Type B pancreatic cell (in vitro differentiated cells): ENCODE measurements at regions not wholly inside any gene's neighbourhood (a gene's known extent, or its start where the extent isn't known, plus 50 kb on each side); places are given as distances from the start of the nearest gene placed in this dataset.

Source experiments
- DNase-seq: peaks from one replicate; pipeline ENCODE4 v3.0.0; 2021; ENCODE audit warnings: mixed read lengths; ENCODE audit not compliant: unreplicated experiment; ENCODE audit errors: extremely low spot score
- H3K27ac Mint-ChIP-seq: 2 replicates; pipeline ENCODE4 v1.8.0; 2021; ENCODE audit warnings: mild to moderate bottlenecking, mixed read lengths
- H3K27me3 Mint-ChIP-seq: 2 replicates; pipeline ENCODE4 v1.8.0; 2021; ENCODE audit warnings: mixed read lengths
- H3K36me3 Mint-ChIP-seq: 2 replicates; pipeline ENCODE4 v1.8.0; 2021; ENCODE audit warnings: mixed read lengths
- H3K4me1 Mint-ChIP-seq: one replicate; pipeline ENCODE4 v1.8.0; 2021; ENCODE audit warnings: mixed read lengths; ENCODE audit not compliant: unreplicated experiment
- H3K4me3 Mint-ChIP-seq: 2 replicates; pipeline ENCODE4 v1.8.0; 2021; ENCODE audit warnings: mild to moderate bottlenecking, mixed read lengths
- H3K9me3 Mint-ChIP-seq: 2 replicates; pipeline ENCODE4 v1.8.0; 2021; ENCODE audit warnings: mixed read lengths
- TF ChIP-seq, protein P1 (sequence below): fragments of 200-600 bp; sonication (generic); conservative IDR thresholded peaks from 2 replicates; pipeline ENCODE4 v1.5.0; 2021; ENCODE audit warnings: antibody characterized with exemption, mild to moderate bottlenecking

DNA sequence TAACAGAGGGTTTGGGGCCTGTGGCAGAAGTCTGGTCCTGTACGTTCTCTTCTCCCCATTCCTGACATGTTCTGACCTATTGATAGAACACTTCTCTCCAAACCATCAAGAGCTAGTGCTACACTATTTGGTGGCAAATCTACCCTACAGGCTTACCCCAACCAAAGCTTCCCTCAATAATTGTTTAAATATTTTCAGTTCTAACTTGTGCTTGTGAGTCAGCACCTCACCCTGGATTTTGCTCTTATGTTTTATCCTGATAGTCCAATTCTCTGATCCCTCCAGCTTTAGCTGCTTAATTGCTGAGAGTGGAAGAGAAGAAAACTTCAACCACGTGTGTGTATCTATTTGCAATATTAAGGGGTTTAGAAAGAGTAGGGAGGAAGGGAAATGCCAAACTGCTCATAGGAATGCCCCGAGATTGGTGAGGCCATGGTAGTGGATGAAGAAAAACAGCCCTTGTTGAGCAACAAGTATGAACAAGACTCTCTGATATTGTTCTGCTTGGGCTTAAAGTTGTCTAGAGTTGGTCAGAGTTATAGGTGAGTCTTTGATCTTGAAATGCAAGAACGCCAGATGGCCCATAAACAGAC lies 67.8 kb upstream of the PARD3B start:
- H3K9me3 Mint-ChIP-seq: no peaks in the 10 kb centered on the region
- H3K4me1 Mint-ChIP-seq: peaks cover 3% of the 10 kb centered on the region
- H3K36me3 Mint-ChIP-seq: no peaks in the 10 kb centered on the region
- no peak for DNase-seq
- H3K4me3 Mint-ChIP-seq: no peak overlapping the region
- peaks cover 7% of the 10 kb centered on the region for H3K27me3 Mint-ChIP-seq
- no peak overlapping the region for H3K27ac Mint-ChIP-seq
- TF ChIP-seq, protein P1, sequence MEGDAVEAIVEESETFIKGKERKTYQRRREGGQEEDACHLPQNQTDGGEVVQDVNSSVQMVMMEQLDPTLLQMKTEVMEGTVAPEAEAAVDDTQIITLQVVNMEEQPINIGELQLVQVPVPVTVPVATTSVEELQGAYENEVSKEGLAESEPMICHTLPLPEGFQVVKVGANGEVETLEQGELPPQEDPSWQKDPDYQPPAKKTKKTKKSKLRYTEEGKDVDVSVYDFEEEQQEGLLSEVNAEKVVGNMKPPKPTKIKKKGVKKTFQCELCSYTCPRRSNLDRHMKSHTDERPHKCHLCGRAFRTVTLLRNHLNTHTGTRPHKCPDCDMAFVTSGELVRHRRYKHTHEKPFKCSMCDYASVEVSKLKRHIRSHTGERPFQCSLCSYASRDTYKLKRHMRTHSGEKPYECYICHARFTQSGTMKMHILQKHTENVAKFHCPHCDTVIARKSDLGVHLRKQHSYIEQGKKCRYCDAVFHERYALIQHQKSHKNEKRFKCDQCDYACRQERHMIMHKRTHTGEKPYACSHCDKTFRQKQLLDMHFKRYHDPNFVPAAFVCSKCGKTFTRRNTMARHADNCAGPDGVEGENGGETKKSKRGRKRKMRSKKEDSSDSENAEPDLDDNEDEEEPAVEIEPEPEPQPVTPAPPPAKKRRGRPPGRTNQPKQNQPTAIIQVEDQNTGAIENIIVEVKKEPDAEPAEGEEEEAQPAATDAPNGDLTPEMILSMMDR: no peak

DNA sequence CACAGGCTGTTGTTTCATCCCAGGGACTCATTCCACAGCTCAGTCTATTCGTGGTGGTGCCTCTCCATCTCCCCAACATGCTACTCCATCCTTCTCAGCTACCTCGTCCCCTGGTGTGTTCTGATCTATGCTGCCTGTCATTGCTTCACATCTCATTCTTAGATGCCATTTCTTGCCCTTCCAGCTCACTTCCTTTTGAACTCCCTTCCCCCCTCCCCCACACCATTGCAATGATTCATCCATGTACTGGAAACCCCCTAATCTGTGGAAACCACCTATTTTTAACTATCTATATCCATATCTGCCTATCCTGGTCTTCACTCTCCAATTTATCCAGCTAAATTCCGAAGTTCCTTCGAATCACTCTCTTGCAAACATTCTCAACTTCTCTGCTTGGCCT lies 65.7 kb upstream of the PARD3B start:
- TF ChIP-seq, protein P1: no peak
- DNase-seq: no peak
- Mint-ChIP-seq H3K27me3 (peaks cover 3% of the 10 kb centered on the region), H3K27ac (no peak overlapping the region), H3K4me3 (no peak overlapping the region), H3K4me1 (peaks cover 3% of the 10 kb centered on the region), H3K36me3 (no peaks in the 10 kb centered on the region), H3K9me3 (no peaks in the 10 kb centered on the region)

DNA sequence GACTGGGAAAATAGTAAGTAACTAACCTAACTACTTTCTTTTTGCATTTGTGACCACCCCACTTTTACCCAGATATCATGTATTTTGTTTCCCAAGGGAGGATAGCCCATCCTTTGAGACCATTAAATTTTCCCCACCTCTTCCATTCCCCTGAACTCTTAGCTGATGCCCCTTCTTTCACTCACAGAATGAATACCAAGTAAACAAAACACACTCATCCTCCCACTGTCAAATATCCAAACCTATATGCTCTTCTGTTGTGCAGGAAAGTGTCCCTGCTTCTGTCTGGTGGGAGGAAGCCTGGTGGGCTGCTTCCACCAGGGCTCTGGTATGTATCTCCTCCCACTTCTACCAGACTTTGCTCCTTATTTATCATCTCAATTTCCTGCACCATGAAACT lies 64.6 kb upstream of the PARD3B start:
- H3K27ac Mint-ChIP-seq: no peak overlapping the region
- no peak for DNase-seq
- peaks cover 3% of the 10 kb centered on the region for H3K27me3 Mint-ChIP-seq
- no peak overlapping the region for H3K4me3 Mint-ChIP-seq
- H3K36me3 Mint-ChIP-seq: no peaks in the 10 kb centered on the region
- TF ChIP-seq, protein P1: no peak
- H3K4me1 Mint-ChIP-seq: peaks cover 3% of the 10 kb centered on the region
- no peaks in the 10 kb centered on the region for H3K9me3 Mint-ChIP-seq

DNA sequence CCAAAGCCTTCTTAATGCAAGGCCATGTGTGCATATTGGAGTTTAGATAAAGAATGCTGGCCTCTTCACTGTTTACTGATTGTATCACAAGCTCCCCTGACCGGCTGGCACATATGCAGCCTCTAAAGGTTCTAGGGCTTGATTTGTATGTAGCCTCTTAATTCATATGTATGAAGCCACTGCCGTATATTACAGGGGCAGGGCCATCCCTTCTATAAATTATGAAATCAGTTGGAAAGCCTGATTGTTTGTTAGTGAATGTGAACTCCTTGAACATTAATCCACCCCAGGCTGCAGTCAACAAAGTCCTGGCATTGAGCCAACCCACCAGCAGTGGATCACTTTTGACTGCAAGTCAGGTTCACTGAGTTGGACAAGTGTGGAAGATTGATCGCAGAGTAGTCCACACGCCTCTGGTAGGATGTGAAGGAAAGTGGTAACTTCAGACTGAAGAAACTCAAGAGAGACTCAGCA lies 61.6 kb upstream of the PARD3B start:
- peaks cover 1% of the 10 kb centered on the region for H3K27me3 Mint-ChIP-seq
- no peak overlapping the region for H3K27ac Mint-ChIP-seq
- no peak overlapping the region for H3K4me3 Mint-ChIP-seq
- no peaks in the 10 kb centered on the region for H3K9me3 Mint-ChIP-seq
- no peaks in the 10 kb centered on the region for H3K36me3 Mint-ChIP-seq
- TF ChIP-seq, protein P1: no peak
- peaks cover 16% of the 10 kb centered on the region for H3K4me1 Mint-ChIP-seq
- no peak for DNase-seq

DNA sequence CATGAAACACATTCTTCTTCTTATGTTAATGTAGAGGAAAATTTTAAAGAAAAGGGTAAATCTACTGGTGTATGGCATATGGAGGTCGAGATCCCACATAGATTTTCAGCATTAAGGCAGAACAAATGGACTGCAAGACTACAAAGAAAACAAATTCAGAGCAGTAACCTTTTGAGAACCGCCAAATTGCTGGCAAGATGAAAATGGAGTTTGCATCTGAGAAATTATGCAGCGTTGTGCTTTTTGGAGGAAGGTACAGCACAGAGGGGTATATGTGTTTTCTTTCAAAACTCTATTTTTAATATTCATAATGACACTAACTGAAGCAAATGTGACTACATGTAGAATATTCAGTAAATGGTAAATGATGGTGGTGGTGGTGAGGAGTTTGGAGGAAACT lies 59.0 kb upstream of the PARD3B start:
- Mint-ChIP-seq H3K9me3 (no peaks in the 10 kb centered on the region), H3K4me1 (peaks cover 16% of the 10 kb centered on the region)
- TF ChIP-seq, protein P1: no peak

DNA sequence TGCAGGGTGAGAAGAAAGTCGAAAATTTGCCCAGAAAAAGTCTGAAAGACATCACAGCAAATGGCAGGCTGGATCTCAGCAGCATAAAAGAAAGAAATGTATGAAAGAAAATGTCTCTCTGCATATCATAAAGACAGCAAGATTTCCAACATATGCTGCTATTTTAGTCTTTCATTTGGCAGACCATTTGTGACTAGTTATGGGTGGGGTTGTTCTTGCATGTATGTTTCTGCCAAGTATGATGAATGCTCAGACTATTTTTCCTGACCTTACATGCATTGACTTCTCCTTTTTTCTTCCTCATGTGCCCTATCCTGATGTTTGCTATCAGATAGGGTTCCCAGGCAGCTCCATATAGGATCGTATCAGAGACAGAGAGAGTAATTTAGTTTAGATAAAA lies 58.5 kb upstream of the PARD3B start:
- Mint-ChIP-seq H3K36me3 (no peaks in the 10 kb centered on the region), H3K4me1 (peaks cover 16% of the 10 kb centered on the region), H3K27ac (no peak overlapping the region), H3K9me3 (no peaks in the 10 kb centered on the region), H3K27me3 (no peaks in the 10 kb centered on the region), H3K4me3 (no peak overlapping the region)
- TF ChIP-seq, protein P1: no peak
- no peak for DNase-seq

More for the DNA sequence above, 59.0 kb upstream of the PARD3B start:
- DNase-seq: no peak
- Mint-ChIP-seq H3K27ac (no peak overlapping the region), H3K27me3 (no peaks in the 10 kb centered on the region), H3K36me3 (no peaks in the 10 kb centered on the region), H3K4me3 (no peak overlapping the region)
